DMS 273 (cell line): ENCODE measurements at regions not wholly inside any gene's neighbourhood (a gene's known extent, or its start where the extent isn't known, plus 50 kb on each side); places are given as distances from the start of the nearest gene placed in this dataset.
"Not testable (repeated sequence)": the region's sequence is repeated elsewhere in the genome, so short reads cannot be mapped to it uniquely, and the experiment has no call there.

ENCODE experiments used
- DNase-seq: peaks from one replicate; lab custom pipeline; 2025; ENCODE audit not compliant: unreplicated experiment; lab: John Stamatoyannopoulos, UW

DNA sequence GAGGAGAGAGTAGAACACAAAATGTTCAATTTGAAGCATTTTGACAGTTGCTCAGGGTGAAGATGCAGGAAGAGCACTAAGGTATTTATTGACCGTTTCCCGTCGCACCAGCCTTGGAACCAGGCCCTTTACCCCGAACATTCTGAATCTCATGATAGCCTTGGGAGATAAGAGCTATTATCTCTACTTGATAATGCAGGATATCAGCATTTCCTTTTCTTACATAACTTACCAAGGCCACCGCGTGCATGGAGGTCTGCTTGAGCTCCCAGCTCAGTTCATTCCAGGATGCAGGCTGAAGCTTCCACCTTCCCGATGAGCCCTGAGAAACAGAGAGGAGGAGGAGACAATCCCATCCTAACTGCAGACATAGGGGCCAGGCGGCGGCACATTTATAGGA is 324.2 kb upstream of the COBL start:
- no peak for DNase-seq

DNA sequence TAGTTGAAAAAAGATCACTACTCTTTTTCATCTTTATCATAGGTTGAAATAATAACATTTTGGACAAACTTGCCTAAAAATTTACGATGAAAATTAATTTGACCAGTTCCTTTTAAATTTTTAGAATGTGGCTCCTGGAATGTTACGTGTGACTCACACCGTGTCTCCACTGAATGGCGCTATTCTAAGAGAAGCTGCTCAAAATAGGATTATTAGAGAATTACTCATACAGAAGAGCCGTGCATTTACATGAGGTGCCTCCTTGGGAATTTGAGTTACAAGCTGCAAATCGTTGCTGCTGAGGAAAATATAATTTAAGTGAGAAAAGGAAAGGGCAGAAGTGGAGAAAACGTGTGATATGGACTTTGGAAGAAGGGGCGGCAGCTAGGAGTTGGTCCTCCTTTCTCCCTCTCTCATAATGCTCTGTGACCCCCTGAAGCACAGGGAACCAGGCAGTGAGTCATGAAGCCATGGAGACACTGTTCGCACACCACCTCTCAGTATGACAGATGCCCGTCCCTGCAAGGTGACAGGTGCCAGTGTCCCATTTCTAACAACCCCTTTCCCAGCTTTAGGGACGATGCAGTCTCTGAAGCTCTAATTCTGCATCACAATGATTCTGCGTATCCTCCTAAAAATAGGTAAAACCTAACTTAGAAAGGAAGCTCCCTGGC is 323.2 kb upstream of the COBL start:
- DNase-seq, result no peak

DNA sequence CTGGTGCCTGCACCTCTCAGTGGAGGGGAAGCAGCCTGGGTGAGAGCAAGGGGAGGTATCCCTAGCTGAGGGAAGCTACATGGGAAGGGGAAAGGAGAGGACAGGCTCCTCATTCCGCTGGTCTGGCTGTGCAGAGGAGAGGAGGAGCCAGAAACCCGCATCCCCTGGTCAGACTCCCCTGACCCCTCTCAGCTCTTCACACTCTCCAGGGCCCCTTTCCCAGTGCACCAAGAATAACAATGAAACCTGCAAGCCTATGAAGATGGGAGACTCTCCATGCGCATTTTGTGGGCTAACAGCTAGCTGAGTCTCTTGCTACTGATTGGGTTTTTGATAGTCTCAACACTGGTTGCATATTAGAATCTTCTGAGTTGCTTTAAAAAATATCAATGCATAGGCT is 319.9 kb upstream of the COBL start:
- DNase-seq, result no peak

DNA sequence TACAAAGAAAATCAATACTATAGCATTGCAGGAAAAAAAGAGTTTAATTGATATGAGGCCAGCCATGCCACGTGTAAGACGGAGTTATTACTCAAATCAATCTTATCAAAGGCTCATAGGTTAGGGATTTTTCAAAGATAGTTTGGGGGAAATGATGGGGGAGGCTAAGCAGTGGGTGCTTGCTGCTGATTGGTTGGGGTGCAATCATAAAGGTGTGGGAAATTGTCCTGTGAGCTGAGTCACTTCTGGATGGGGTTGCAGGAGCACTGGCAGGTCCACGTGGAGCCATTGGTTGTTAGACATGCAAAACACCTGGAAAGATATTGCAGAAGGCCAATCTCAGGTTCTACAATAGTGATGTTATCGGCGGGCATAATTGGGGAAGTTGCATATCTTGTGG is 319.2 kb upstream of the COBL start:
- DNase-seq, result no peak

DNA sequence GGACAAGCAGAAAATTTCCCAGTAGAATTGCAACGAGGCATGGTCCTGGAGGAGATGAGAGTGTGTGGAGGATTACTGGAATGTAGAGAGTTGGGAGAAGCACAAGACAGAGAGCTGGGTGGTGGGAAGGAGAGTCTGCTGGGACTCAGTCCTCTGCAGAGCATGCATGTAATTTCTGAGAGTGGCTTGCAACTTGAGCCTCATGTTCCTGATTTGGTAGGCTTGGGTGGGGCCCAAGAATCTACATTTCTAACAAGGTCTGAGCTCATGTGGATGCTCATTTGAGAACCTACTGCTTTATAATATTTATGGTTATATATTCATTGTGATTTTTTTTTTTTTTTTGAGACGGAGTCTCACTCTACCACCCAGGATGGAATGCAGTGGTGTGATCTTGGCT is 317.9 kb upstream of the COBL start:
- DNase-seq, result no peak

DNA sequence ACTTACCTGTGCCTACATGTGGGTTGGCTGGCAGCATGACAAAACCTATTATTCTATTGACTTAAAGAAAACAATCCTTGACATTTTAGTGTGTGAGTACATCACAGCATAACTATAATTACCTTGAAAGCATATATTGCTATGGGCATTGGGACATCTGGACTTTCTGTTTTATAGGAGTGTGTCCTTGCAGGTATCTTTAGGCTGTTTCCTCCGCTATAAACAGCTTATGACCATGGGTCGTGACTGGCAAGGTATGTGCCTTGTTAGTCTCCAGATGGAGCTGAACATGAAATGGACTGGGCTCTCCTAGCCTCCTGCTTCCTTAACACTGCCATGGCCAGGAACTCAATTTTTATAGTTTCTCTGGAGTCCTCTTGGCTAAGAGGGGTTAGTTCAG is 317.4 kb upstream of the COBL start:
- DNase-seq, result no peak

DNA sequence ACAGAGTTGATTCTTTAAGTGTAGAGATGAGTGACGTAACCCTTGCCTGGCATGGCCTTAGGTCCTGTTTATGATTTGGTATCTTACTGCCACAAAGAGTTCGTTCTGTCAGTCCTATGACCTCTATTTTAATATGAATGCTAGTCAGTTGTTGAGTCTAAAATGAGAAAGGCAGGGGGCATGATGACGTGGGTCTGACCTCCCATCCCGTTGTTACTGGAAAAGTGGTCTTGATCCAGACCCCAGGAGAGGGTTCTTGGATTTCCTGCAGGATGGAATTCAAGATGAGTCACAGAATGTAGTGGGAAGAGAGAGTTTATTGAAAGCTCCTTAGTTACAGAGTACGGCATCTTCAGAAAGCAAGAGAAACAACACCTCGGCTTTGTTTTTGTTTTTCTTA is 317.0 kb upstream of the COBL start:
- DNase-seq, result no peak

DNA sequence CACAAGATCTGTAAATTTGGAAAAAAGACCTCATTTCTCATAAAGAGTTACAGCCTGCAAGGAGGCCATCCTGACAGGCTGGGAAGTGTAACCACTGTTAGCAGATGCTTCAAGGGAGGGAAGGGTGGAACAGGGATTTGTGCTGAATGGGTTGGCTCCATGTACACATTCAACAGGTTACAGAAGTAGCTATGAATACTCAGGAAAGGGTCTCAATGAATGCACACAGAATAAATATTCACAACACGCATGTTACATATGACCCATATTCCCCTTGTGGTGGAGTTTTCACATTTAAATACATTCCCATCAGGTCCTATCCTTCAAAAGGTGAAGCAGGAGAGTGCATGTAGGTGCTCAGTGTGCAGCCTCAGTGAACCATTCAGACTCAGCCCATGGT is 316.4 kb upstream of the COBL start:
- DNase-seq, result no peak

DNA sequence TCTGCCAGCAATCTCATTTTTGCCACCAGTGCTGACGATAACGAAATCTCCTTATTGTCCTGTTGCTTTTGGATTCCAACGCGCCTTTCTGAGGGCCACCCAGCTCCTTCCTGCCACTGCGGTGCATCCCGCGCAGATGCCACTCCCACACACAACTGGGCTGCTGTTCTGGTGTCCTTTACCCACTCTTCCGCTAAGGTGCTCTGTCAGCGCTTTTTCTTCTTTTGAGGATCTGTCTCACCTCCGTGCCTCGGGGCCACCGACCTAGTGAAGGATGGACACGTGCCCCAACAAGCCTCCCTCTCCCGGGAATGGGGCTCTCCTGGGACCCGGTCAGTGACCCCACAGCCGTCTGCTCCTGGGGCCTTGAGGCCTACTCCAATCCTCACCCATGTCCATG is 314.3 kb upstream of the COBL start:
- DNase-seq, result no peak

DNA sequence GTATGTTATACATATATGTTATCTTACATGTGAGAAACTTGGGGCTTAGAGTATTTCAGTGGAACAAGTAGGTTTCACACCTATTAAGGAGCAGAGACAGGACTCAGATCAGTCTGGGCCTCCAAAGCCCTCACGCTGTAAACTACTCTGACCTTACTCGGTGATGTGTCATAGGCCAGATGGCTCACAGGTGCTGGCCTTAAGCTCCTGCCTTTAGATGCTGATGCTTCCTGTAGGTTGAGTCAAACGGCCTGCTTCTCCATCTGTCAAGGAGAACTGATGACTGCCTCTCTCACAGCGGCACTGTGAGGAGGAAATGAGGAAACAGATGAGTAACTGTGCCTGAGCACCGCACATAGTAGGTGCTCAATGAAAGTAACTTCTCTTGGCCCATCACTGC is 312.6 kb upstream of the COBL start:
- peak; percentile 60 for DNase-seq

DNA sequence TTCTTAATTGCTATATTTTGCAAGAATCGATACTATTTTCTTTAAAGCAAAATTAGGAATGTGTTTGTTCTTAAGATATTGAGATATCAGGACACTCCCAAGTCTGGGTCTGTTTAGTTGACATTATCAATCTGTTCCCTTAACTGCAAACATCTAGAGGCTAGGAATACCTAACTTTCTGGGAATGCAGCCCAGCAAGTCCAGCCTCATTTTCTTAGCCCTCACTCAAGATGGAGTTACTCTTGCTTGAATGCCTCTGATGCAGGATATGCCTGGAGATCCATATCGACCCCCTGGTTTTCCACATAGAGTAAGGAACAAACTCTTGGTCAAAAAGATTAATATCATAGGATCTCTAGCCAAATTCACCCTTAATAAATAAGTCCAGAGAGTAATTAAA is 305.3 kb upstream of the COBL start:
- no peak for DNase-seq

DNA sequence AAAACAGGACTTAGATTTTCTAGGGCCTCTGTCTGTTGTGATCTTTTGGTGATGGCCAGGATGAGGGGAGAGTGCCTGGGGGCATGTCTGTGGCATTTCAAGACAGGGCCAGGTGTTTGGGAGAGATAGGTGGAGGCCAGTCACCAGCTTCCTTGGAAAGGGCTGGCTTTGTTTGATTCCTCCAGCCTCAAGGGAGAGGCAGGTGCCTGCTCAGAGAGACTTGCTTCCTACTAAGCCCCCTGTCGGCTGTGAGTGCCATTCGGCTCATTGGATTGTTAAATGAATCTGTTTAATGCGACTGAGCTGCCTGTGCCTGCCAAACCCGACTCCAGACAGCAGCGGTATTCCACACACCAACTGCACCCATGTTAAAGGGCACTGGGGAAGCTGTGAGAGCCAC is 304.1 kb upstream of the COBL start:
- peak; percentile 22 for DNase-seq

DNA sequence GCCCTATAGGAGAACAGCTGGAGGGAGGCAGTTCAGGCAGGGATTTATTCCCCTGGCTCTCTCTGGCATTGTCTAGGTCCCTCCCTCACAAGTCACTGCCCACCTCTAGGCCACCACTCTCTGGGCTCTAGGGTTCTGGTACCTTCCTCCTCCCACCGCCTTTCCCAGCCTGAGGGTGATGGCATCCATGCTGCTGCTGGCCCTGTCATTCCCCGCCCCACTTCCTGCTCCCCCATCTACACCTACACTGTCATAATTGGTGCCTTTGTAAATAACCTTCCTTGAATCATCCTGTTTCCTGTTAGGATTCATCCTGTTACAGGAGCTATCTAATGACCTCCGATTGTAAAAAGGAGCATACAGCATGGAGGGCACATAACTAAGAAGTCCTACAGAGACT is 303.3 kb upstream of the COBL start:
- no peak for DNase-seq

DNA sequence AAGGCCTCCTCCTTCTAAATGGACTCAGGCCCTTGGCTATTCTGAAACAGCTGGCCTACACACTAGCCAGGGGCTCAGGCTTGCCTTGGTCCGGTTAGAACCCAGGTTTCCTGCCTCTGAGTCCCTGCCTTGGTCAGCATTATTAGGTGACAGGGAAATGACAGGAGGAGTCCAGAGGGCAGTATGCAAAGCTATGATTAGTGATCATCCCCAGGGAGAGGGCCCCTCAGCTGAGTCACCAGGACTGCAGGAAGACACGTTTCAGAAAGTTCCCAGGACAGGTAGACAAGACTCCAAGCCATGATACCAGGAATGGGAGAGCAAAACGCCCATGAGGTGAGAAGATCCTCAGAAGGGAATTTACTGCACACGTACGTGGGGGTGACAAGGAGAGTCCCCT is 301.1 kb upstream of the COBL start:
- no peak for DNase-seq

DNA sequence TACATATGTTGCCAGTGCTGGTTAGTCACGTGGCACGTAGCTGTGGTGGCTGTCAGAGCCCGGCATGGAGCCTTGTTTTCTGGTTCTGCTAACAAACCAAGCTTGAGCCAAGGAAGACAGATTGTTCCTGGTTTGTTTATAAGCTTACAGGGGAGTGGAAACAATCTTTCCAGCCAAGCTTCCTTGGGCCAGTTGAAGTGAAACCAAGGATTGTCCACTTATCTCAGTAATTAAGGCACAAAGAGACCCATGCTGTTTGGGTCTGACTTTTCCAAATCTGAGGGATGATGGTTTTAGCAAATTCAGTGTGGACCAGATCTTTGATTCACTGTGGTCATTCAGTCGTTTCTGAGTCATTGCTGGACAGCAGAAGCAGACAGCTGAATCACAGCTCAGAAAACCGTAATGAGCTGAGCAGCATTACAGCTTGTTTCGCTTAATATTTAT is 297.3 kb upstream of the COBL start:
- DNase-seq, result no peak

DNA sequence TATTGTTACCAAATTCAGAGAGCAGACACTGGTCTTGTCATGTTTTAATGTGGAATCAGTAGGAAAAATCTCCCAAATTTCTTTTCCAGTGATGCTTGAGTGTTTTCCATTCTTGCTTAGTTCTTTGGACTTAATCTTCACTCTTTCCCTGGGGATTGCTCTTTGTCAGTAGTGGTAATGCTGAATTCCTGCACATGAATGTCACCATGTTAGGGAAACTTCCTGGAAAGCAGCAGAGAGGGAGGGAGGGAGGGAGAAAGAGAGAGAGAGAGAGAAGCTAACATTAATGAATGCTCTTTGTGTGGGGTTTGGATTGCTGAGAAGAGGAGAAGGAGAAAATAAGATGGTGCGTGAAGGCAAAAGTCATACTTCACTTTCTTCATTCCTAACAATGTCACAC is 295.3 kb upstream of the COBL start:
- DNase-seq, result no peak

DNA sequence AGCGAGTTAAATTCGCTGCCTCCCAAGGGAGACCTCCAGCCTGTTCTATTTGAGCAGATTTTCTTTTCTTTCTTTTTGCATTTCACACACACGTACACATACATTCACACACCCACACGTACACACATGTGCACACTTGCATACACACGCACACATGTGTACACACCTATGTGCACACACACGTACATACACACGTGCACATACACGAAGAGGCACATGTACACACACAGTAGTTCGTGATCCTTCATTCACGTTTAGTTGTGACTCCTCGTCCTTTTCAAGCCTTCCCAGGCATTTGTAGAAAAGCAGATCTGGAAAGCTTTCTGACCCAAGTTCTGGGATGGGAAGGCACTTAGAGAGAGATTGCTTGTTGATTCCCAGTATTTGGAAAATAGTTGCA is 290.8 kb upstream of the COBL start:
- no peak for DNase-seq

DNA sequence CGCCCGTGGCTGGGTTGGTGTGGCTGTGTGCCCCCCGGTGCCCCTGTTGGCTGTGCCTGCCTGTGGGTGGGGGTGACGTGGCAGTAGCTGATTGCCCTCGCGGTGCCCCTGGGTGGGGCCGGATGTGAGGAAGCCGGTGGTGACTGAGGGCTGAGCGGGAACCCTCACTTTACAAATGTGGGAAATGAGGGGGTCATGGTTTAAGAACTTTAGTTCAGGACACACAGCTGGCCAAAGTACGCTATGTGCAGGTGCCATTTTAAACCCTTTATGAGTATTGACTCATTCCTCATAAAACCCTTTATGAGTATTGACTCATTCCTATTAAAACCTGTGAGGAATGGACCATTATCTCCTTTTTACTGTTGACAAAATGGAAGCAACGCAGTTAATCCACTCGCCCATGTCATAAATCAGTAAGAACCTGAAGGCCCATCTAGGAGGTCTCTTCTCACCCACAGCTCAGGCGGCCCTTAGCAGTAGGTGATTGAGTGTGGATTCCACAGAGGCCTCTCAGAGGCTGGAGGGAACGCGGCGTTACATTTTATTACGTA is 290.1 kb upstream of the COBL start:
- DNase-seq, result no peak

DNA sequence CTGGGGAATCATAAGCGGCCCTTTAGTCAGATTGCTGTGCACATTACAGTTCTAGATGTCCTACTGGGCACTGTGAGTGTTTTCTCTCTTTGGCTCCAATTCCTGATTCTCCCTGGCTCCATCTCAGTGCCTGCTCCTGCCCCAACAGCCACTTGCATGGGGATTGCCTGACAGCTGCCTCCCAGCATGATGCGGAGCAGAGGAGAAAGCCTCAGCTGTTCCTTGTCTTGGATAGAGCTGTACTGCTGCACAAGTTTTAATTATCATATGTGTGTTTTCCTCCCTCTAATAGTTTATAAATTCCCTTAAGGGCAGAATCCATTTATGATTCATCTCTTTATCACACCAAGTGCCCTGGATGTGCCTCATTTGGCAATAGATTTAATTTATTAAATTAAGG is 285.8 kb upstream of the COBL start:
- DNase-seq, result peak; percentile 54

DNA sequence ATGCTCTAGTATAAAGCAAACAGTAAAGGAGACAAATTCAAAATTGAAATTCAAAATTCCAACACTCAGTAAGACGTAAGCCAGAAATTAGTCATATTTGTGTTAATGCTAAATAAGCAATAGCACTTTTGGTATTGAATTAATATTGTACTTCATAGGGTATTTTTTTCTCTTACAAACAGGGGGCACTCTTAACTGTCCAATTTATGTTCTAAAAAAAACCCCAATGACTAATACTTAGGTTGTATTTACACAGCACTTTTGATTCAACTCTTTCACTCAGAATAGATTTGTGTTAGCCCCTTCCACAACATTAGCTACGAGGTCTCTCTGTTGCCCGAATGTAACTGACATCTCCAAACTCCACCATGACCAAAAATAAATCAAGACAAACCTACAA is 284.9 kb upstream of the COBL start:
- DNase-seq, result no peak

DNA sequence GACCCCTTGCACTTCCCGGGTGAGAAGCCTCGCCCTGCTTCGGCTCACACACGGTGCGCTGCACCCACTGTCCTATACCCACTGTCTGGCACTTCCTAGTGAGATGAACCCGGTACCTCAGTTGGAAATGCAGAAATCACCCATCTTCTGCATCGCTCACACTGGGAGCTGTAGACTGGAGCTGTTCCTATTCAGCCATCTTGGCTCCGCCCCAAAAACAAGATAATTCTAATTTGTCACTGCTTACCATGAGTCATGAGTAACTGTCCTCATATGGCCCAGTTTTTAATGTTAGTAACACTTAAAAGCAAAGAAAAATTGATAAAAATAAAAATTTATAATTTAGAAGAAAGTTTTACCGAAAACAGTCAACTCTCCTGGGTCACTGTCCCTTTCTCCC is 283.3 kb upstream of the COBL start:
- not testable (repeated sequence) for DNase-seq

DNA sequence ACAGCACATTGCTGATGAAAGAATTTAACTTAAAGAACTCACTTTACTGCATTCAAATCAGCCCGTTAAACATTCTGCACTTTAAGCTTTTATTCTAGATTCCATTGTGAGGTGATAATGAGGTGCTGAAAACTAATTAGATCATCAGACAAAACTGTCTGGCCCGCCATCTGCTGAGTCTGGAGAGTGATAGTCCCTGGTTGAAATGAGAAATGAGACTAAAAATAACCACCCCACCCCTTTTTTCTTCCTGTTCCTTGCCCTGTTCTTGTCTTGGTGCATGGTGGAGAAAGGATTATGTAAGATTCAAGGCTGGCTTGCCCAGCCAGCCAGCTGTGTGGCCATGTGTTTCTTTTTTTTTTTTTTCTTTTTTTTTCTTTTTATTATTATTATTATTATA is 277.0 kb upstream of the COBL start:
- DNase-seq, result peak; percentile 50

DNA sequence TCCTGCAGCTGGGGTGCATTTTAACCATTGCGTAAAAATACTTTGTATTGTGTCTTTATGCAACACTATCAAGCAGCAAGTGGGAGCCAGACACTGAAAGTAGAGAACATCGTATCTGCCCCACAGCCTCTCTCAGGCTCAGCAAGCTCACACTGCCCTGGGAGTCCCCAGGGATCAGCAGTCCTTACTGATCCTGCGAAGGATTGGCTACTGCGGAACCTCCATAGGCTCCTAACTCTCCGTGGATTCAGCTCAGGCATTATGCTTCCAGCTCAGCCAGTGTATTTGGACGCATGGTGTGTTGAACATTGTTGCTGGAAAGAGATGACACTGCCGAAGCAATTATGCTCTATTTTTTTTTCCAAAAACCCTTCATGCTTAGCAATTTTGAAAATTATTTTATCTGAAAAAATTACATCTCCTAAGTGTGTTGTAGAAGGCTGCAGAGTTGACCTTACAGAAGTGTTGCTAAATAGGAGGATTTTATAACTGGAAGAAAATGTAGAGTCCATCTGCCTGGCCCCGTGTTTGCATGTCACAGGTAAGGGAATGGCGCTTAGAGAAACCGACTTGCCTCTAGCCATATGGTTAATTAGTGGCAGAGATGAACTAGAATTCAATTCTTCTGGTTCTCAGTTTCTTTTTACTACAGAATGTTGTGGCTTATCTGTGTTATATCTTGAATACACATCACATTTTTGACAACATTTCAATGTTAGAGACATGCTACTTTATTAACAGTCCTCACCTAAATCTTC is 276.4 kb upstream of the COBL start:
- peak; percentile 59 for DNase-seq
